Left forelimb (tissue), 1 donor: ENCODE measurements at regions not wholly inside any gene's neighbourhood (a gene's known extent, or its start where the extent isn't known, plus 50 kb on each side); places are given as distances from the start of the nearest gene placed in this dataset.
"Not testable (repeated sequence)": the region's sequence is repeated elsewhere in the genome, so short reads cannot be mapped to it uniquely, and the experiment has no call there.

Experiments
- DNase-seq: peaks from one replicate; pipeline ENCODE4 v3.0.0-alpha.2; 2018; ENCODE audit warnings: low spot score

DNA sequence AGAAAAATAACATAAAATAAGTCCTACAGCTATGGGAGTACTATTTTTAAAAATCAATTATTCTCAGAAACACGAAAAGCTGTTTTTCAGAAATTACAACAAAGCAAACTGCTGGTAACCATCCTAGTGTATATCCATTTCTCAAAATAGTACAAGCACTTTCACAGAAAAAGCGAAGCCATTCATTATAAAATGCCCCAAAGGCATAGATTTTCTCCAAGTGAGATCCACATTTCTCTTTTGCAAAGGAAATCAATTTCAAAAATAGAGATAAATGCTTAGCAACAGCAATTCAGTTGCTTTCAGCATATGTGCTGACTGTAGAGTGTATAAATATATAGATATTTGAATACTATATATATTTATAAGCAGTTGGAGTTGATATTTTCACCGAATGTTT, 1266.3 kb downstream of the SI start:
- DNase-seq = no peak

DNA sequence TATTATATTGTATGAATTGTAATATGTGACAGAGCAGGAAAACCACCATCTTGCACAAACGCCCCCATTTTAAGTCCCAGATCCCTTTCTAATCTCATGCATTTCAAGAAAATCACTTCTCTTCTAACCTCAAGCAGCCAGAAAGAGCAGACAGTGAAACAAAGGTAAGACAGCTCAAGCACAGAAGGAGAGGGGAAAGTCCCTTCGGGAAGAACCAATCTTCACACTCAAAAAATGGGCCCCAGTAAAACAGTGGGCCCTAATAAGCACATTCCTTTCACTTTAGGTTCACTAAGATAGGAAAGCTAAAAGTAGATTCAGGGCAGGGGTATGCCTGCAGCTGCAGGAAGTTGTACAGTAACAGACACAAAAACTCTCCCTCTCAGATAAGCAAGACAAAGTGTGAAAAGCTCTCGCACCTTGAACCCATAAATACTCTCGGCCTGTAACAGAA, 1268.7 kb downstream of the SI start:
- DNase-seq = no peak

DNA sequence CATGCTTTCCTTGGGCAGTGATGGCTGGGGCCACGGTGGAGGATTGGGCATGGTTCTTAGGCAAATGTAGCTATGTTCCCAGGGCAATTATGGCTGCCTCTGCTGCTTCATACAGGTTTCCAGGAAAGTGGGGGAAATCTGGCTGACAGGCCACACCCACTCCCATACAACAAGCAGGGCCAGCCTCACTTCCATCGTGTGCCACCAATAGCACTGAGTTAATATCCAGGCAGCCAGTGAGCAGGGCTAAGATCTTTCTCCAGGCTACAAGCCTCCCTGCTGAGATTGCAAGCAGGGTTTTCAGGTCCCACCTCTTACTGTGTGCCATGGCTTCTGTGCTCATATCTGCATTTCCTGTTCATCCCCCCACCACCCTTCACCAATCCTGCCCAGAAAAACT, 1291.9 kb downstream of the SI start:
- no peak for DNase-seq

DNA sequence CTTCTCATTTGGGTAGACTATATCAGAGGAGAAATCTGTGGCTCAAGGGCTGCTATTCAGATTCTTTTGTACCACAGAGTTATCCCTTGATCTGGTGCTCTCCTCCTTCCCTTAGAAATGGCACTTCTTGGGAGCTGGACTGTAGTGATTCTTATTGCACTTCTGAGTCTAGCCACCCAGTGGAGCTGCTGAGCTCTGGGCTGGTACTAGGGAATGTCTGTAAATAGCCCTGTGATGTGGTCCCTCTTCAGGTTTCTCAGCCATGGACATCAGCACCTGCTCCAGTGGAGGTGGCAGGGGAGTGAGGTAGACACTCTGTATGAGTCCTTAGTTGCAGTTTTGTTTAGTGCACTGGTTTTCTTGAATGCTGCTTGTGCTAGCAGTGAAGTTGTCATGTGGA, 1292.6 kb downstream of the SI start:
- no peak for DNase-seq

DNA sequence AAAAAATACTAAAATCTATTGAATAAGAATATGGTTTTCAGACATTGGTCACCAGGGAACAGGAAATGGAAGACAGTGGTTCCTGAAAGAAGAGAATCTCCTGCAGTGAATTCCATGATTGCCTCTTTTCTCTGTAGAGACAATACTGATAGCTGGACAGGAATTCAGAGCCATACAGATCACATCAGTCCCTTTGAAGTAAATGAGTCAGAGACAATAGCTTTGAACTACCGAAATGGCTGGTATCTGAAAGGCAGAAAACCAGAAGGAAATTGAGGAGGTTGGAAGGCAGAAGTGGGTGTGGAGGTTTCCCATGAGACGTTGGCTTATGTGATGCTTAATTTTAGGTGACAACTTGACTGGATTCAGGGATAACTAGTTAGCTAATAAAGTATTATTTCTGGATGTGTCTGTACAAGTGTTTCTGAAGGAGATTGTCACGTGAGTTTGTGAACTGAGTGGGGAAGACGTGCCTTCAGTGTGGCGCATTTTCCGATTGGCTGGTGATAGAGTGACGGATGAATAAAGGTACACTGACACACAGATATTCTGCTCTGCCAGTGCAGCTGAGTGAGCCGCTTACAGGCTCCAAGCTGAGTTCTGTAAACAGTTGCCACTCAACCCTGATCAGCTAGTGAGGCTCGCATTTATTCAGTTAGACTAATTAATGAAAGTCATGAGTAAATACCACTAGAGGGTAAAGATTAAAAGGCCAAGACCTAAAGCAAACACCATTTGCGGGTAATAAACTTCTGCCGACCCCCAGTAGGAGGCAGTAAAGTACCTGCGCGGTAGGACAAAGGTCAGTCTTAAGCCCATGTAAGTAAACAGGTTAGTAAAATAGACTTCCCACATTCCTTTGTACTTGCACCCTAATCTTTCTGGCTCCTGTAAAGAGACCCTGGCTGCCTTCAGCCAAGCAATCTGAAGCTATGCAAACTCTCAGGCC, 1298.6 kb downstream of the SI start:
- DNase-seq = no peak

DNA sequence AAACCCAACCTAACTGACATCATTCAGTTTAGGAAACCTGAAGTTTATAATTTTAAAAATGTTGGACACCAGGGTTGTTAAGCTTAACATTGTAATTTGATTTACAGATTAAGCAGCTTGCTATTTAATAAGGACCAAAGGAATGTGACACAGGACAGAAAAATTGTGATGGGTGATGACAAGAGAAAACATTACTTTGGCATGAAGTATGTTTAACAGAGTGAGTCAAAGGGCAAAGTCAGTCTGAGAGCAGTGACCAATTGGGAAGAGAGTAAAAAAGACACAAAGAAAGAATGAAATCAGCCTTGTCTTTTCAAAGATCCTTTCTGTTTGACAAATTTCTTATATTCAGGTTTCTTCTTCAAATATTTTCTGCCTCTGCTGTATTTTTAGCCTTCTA, 1301.6 kb downstream of the SI start:
- DNase-seq = no peak

DNA sequence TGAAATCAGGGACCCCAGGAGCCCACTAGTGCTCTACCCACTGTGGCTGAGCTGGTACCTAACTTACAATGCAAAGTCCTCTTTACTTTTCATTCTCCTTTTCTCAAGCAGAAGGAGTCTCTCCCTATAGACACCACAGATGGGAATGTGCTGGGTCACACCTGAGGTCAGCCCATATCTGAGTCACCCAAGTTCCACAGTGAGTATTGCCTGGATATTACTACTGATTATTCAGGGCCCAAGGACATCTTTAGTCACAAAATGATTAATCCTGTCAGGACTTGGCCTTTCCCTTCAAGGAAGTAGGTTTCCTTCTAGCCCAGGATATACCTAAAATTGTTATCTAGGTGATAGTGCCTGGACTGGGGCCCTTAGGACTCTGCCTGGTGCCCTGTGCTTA, 1305.2 kb downstream of the SI start:
- DNase-seq = no peak

DNA sequence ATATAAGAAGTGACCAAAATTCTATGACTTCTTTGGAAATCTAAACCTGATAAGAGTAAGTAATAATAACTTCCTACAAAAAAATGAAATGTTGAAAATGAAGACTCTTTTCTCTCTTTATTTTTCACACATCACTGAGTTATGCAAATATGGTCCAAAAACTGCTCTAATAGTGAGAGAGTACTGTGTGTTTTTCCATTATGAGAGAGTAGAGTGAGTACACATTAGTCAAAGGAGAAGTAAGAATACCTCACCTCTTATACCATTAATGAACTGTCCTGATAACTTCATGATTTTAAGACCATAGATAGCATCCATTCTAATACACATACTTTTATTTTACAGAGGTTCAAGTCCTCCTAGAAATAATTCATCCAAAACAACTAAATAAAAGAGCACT, 1310.2 kb downstream of the SI start:
- DNase-seq = no peak

DNA sequence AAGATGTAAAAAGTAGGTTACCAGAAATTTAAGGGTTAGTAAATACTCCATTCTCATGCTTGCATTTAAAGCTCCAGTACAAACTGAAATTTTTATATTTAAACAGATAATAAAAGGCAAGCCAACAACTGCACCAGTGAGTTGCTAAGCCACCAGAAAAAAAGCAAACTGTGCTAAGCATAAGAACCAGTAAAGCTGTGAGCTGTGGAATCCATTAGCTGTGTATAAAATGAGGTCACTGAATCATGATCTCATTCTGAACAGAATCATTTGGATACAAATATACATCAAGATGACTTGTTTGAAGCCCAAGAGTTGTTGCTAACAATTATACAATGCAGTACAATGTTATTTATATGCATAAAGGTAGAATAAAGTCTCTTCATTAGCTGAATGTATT, 1312.2 kb downstream of the SI start:
- no peak for DNase-seq

DNA sequence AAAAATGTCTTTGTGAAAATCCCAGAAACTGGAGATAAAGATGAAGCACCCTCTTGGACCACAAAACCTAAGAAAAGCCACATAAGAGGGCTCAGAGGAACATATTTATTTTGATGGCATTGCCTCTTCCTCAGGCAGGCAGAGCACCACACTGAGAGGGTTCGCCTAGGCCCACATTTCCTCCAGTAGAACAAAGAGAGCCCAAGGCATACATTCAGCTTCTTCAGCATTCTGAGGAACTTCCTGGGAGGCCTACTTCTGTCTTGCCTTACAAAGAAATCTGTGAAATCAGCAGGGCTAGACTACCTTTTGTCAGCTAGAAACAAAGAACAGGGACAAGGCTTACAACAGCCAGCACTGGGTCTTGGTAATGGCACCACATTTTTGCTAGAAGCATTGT, 1325.3 kb downstream of the SI start:
- no peak for DNase-seq

DNA sequence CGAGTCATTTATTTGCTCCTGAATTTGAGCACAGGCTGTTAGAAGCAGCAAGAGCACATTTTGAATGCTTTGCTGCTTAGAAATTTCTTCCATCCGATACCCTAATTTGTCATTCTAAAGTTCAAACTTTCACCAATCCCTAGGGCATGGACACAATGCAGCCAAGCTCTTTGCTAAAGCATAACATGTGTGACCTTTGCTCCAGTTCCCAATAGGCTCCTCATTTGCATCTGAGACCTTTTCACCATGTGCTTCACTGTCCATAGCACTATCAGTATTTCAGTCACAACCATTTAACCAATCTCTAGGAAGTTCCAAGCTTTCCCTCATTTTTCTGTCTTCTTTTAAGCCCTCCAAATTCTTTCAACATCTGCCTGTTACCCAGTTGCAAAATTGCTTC, 1333.1 kb downstream of the SI start:
- DNase-seq = no peak

DNA sequence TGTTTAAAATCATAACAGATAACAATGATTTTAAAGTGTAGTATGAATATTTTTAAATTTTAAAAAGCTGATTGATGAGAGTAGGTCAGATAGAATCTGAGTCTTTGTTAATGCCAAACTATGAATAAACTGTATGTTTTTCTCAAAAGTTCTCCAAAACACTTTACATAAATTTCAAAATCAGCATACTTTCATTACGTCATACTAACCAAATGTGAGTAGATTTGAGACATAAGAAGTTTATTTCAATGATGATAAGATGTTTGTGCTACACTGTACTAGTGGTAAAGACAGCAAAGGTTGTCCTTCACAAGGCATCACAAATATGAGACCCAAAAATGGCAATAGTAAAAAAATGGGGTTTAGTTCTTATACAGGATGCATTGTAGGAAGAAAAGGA, 1342.9 kb downstream of the SI start:
- DNase-seq = no peak

DNA sequence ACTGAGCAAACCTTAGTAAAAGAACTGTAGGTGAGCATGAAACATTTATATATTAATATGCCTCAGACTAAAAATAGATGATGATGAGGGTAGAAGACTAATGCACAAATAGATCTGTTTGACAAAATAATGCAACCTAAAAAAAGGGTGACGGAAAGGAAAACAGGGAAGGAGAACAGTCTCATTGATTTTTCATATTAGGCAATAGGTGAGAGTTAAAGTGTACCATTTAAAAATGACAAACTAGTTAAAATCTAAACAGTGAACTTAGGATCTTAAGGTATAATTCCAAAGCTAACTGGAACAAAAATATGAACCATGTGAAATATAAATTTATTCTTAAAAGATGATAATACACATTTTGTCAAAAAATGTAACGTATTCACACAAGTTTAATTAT, 1347.6 kb downstream of the SI start:
- DNase-seq = no peak

DNA sequence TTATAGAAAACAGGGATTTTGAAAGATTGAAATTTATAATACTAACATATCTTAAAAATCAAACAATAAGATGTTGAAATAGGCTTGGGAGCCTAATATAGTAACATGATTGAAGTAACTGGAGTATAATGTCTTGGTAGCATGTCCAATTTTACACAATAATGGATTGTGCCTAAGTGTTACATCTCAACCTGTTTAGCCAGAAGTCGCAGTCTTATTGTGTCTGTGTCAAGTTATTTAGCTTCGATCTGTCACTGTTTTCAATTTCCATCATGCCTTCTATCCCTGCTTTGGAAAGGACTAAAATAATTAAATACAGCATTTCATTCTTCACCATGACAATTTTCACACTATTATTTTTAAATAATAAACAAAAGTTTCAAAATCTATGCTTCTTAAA, 1352.2 kb downstream of the SI start:
- DNase-seq = no peak

DNA sequence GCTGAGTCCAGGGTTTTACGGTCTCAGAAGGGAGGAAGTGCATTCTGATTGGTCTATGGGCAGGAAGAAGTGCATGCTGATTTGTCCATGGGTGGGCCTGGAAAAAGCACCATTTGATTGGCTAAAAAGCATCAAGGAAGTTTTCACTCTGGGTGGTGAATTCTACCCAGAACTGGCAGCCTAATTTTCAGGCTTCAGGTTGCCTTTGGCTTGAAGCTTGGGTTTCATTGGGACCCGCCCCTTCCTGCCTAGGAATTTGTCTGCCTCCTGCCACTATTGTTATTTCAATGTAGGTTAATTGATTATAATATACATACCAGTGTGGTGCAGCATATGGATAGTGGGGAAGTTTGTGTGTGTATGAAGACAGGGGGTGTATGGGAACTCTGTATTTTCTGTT, 1355.9 kb downstream of the SI start:
- DNase-seq = no peak

DNA sequence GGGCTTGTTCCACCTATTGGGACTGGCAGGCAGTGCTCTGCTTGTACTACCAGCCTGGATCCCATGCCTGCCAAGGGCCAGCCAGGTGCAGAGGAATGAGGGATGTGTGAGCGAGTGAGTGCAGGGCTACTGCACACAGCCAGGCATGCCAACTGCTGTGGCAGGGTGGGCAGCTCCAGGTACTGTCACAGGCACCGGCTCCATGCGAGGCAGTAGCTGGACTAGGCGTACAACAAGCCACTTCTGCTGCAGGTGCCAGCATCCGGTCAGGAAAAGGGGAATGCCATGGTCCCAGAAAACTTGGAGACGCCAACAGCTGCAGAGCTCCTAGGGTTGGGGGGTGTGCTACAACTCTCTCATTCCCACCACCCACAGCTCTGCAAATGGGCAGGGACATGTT, 1356.7 kb downstream of the SI start:
- DNase-seq = no peak

DNA sequence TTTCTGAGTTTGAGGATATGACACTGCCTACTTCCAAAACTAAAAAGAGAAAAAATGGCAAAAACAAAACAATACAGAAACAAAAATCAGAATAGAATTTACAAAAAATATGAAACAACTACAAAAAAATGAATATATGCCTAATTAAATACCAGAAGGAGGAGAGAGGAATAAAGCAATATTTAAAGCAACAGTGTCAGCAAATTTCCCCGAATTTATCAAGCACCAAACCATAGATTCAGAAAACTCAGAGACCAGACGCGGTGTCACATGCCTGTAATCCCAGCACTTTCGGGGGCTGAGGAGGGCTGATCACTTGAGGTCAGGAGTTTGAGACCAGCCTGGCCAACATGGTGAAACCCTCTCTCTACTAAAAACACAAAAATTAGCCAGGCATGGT, 1360.9 kb downstream of the SI start:
- no peak for DNase-seq

DNA sequence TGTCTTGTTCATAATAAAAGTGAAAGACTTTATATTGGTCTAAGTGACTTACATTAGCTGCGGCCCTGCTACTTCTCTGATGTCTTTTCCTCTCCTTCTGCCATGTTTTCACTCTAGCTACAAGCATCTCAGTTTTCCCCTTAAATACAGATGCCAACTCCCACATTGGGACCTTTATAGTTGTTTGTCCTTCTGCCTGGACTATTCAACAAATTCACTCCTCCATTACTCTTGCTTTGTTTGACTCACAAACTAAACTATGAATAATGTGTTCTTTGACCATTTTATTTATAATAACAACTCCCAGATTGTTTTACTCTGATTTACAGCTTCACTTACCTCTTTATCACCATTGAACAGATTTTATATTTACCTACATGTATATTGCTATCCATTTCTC, 1369.9 kb downstream of the SI start:
- DNase-seq = no peak

DNA sequence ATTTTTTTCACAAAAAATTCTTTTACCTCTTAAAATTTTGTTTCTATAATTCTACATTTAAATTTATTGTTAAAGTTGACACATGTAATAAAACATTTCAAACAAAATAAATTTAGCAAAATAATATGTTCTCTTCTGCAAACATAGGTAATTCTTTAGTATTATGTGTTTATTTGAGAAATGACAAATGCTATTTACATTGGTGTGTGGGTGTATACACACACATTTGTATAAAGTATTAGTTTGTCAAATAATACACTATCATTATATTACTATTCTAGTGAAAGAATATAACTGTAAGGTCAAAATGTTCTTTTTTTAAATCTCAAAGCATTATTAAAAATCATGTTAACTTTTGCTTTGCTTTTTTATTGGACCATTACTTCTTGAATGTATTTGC, 1370.6 kb downstream of the SI start:
- no peak for DNase-seq

DNA sequence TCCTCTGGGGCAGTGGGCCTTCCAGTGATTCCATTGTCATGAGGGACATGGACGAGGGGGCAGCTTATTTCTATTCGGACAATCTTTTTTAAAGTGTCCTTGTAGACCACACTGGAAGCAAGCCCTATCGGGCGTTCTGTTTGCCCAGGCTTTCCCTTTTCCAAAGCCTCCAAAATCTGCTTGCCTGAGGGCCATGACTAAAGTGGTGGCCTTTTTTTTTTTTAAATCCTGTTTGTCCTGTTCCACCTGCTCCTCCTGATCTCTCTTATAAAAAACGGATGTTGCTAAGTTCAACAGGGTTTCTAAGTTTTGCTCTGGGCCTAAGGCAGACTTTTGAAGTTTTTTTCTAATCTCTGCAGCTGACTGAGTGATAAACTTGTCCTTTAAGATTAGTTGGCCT, 1380.1 kb downstream of the SI start:
- DNase-seq = not testable (repeated sequence)

DNA sequence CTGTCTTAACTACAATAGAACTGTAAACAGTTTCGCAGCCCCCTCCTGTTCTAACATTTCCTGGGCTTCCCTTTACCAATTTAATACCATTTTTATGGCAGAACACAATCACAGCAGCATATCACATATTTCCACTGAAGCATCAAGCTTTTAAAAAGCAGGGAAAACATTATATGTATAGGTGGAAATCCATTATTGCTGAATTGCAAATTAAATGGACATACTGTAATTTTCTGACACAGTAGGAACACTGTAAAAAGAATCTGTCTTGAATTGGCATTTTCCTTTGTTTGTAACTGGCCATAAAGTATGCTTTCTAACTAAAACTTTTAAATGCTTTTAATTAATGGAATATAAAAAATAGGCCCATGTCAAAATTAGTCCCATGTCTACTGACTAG, 1385.8 kb downstream of the SI start:
- no peak for DNase-seq

DNA sequence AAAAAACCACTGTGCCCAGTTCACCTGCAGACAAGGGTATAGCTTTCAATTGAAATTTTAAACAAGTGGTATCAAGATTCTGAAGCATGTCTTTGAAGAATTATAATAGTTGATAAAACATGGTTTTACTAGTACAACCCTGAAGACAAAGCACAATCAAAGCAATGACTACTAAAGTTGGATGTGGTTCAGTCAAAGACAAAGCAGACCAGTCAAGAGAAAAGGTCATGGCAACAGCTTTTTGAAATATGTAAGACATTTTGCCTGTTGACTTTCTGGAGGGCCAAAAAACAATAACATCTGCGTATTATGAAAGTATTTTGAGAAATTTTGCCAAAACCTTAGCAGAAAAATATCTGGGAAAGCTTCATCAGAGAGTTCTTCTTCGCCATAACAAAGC, 1393.6 kb downstream of the SI start:
- no peak for DNase-seq

DNA sequence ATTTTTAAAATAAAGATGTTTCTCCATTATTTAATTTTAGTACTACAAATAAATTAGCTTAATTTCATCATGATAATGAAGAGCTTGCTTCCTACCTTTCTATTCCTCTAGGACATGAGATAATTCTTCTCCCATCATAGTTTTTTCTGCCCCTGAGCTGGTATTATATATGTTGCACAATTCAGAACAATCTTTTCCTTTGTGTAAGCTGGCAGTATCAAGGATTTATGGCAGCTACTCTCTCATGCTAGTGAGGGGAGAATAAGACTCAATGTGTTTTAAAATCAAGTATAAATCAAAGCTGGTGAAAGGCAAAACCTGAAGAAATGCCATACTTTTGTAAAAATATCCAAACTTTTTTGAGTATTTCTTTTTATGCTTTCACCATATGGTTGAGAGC, 1405.3 kb downstream of the SI start:
- no peak for DNase-seq

DNA sequence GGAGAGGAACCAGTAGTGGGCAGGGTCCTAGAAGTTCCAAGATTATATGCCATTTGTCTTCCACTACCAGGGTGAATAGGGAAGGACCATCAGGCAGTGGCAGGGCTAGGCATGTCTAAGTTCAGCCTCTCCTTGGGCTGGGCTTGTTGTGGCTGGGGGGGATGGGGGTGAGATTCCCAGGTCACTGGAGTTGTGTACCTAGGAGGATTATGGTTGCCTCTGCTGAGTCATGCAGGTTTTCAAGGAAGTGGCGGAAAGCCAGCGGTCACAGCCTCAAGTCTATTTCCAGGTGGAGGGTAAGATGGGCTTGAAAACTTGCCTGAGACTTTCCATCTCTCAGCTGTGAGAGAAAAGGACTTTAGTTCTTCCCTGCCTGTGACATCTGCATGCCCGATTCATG, 1407.1 kb downstream of the SI start:
- no peak for DNase-seq
